Type B pancreatic cell (in vitro differentiated cells): ENCODE measurements at regions not wholly inside any gene's neighbourhood (a gene's known extent, or its start where the extent isn't known, plus 50 kb on each side); places are given as distances from the start of the nearest gene placed in this dataset.

ENCODE experiments used
- DNase-seq: peaks from one replicate; pipeline ENCODE4 v3.0.0; 2021; ENCODE audit warnings: mixed read lengths; ENCODE audit not compliant: unreplicated experiment; ENCODE audit errors: extremely low spot score
- H3K27ac Mint-ChIP-seq: 2 replicates; pipeline ENCODE4 v1.8.0; 2021; ENCODE audit warnings: mild to moderate bottlenecking, mixed read lengths
- H3K27me3 Mint-ChIP-seq: 2 replicates; pipeline ENCODE4 v1.8.0; 2021; ENCODE audit warnings: mixed read lengths
- H3K36me3 Mint-ChIP-seq: 2 replicates; pipeline ENCODE4 v1.8.0; 2021; ENCODE audit warnings: mixed read lengths
- H3K4me1 Mint-ChIP-seq: one replicate; pipeline ENCODE4 v1.8.0; 2021; ENCODE audit warnings: mixed read lengths; ENCODE audit not compliant: unreplicated experiment
- H3K4me3 Mint-ChIP-seq: 2 replicates; pipeline ENCODE4 v1.8.0; 2021; ENCODE audit warnings: mild to moderate bottlenecking, mixed read lengths
- H3K9me3 Mint-ChIP-seq: 2 replicates; pipeline ENCODE4 v1.8.0; 2021; ENCODE audit warnings: mixed read lengths
- CTCF ChIP-seq: fragments of 200-600 bp; sonication (generic); conservative IDR thresholded peaks from 2 replicates; pipeline ENCODE4 v1.5.0; 2021; ENCODE audit warnings: antibody characterized with exemption, mild to moderate bottlenecking

GRCh38 chr2:19576411-19576810 is 218.0 kb upstream of the OSR1 start:
- Mint-ChIP-seq H3K36me3 (no peaks in the 10 kb centered on the region), H3K4me3 (no peak overlapping the region), H3K27ac (no peak overlapping the region), H3K9me3 (no peaks in the 10 kb centered on the region), H3K27me3 (peaks cover 18% of the 10 kb centered on the region), H3K4me1 (peaks cover 60% of the 10 kb centered on the region)
- DNase-seq = no peak
- no peak for TF ChIP-seq CTCF

- no peaks in the 10 kb centered on the region for H3K36me3 Mint-ChIP-seq
- no peak overlapping the region for H3K27ac Mint-ChIP-seq
- H3K4me1 Mint-ChIP-seq = peaks cover 60% of the 10 kb centered on the region
- no peak for TF ChIP-seq CTCF
- DNase-seq = no peak
- H3K9me3 Mint-ChIP-seq = no peaks in the 10 kb centered on the region
- no peak overlapping the region for H3K4me3 Mint-ChIP-seq
- peaks cover 19% of the 10 kb centered on the region for H3K27me3 Mint-ChIP-seq
These were observed 217.2 kb upstream of the OSR1 start for GRCh38 chr2:19575641-19576040.

GRCh38 chr2:19574778-19575260 is 216.4 kb upstream of the OSR1 start:
- H3K4me1 Mint-ChIP-seq = peaks cover 54% of the 10 kb centered on the region
- H3K27me3 Mint-ChIP-seq = peaks cover 16% of the 10 kb centered on the region
- H3K9me3 Mint-ChIP-seq = no peaks in the 10 kb centered on the region
- peak overlapping the region; percentile 68 for H3K27ac Mint-ChIP-seq
- DNase-seq = no peak
- no peaks in the 10 kb centered on the region for H3K36me3 Mint-ChIP-seq
- TF ChIP-seq CTCF = no peak
- H3K4me3 Mint-ChIP-seq = peak overlapping the region; percentile 22

GRCh38 chr2:19573784-19574183 is 215.4 kb upstream of the OSR1 start:
- Mint-ChIP-seq H3K4me1 (peaks cover 51% of the 10 kb centered on the region), H3K36me3 (no peaks in the 10 kb centered on the region), H3K9me3 (no peaks in the 10 kb centered on the region), H3K4me3 (peak overlapping the region; percentile 28), H3K27me3 (peaks cover 16% of the 10 kb centered on the region), H3K27ac (peak overlapping the region; percentile 68)
- no peak for DNase-seq
- no peak for TF ChIP-seq CTCF

GRCh38 chr2:19571773-19572172 is 213.3 kb upstream of the OSR1 start:
- Mint-ChIP-seq H3K27ac (no peak overlapping the region), H3K9me3 (no peaks in the 10 kb centered on the region), H3K27me3 (peaks cover 12% of the 10 kb centered on the region), H3K4me3 (no peak overlapping the region), H3K36me3 (no peaks in the 10 kb centered on the region), H3K4me1 (peaks cover 43% of the 10 kb centered on the region)
- no peak for DNase-seq
- TF ChIP-seq CTCF = no peak

GRCh38 chr2:19569300-19569791 is 210.9 kb upstream of the OSR1 start:
- no peak overlapping the region for H3K4me3 Mint-ChIP-seq
- no peaks in the 10 kb centered on the region for H3K36me3 Mint-ChIP-seq
- peak overlapping the region; percentile 16 for H3K27ac Mint-ChIP-seq
- no peak for TF ChIP-seq CTCF
- no peaks in the 10 kb centered on the region for H3K9me3 Mint-ChIP-seq
- H3K4me1 Mint-ChIP-seq = peaks cover 24% of the 10 kb centered on the region
- peaks cover 19% of the 10 kb centered on the region for H3K27me3 Mint-ChIP-seq
- no peak for DNase-seq
